ENCODE measurements at regions not wholly inside any gene's neighbourhood (a gene's known extent, or its start where the extent isn't known, plus 50 kb on each side); places are given as distances from the start of the nearest gene placed in this dataset.

DNA sequence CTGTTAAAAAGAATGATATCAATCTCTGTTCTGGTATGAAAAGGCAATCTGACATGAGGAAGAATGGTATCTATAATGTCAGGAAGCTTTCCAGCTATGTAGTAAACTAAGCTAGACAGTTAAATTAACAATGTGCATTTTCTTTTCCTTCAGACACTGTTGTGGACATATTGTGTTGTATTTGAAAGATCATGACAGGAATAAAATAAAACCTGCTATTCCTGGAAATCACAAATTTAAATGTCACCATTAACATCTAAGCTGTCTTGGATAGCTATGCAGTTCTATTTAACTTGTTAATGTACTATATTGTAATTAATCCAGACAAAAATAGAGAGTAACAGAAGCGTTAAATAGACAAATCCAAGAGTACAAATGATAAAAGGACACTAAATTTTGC is 297.4 kb upstream of the LUZP2 start:
- TF ChIP-seq, protein P1, sequence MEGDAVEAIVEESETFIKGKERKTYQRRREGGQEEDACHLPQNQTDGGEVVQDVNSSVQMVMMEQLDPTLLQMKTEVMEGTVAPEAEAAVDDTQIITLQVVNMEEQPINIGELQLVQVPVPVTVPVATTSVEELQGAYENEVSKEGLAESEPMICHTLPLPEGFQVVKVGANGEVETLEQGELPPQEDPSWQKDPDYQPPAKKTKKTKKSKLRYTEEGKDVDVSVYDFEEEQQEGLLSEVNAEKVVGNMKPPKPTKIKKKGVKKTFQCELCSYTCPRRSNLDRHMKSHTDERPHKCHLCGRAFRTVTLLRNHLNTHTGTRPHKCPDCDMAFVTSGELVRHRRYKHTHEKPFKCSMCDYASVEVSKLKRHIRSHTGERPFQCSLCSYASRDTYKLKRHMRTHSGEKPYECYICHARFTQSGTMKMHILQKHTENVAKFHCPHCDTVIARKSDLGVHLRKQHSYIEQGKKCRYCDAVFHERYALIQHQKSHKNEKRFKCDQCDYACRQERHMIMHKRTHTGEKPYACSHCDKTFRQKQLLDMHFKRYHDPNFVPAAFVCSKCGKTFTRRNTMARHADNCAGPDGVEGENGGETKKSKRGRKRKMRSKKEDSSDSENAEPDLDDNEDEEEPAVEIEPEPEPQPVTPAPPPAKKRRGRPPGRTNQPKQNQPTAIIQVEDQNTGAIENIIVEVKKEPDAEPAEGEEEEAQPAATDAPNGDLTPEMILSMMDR (IDR thresholded peaks at IDR 0.05 in 4 of 5, conservative IDR thresholded peaks at IDR 0.05 in 1 of 5), result no peak
- no peak for TF ChIP-seq POLR2A (IDR thresholded peaks at IDR 0.05)
